ENCODE measurements at regions not wholly inside any gene's neighbourhood (a gene's known extent, or its start where the extent isn't known, plus 50 kb on each side); places are given as distances from the start of the nearest gene placed in this dataset.

- DNase-seq = no peak
Observed at GRCh38 chr3:152780553-152780952, 54.4 kb upstream of the P2RY1 start.

GRCh38 chr3:152785051-152785450 lies 49.9 kb upstream of the P2RY1 start:
- DNase-seq = no peak

All from CD4-positive, alpha-beta T cell treated with Interleukin-6 for 4 hours (primary cell).